ENCODE measurements at regions not wholly inside any gene's neighbourhood (a gene's known extent, or its start where the extent isn't known, plus 50 kb on each side); places are given as distances from the start of the nearest gene placed in this dataset.

DNA sequence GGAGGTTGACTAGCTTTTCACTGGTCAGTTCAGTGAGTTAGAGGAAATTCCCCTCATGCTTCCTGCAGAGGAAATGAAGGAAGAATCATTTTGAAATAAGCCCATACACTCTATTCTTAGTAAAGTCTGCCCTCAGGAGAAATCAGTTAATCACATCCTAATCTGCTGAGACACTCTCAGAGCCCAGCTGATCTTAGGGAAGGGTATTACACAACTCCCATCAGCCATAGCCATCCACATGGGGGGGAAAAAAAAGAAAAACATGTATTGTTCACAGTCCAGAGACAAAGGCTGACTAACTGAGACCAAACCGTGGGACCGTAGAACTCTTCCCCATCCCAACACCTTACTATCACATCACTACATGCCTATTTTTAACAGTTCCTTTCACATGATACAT lies 722.3 kb downstream of the CDH8 start:
- DNase-seq, result no peak

DNA sequence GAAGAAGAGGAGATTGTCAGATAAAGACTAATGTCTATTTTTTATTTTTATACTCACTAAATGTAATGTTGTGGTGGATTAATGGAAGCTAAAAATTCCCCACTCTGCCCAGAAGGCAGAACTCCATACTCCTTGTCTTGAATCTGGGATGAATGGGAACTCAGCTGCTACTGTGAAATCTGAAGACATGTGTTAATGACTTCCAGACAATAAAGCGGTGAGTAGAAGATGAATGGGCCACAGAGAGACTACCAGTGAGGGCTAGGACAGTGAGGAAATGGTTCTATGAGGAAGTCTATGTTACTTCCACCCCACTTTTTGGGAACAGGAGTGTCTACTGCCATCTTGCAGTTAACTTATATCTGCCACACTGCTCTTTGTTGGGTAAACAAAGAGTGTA lies 726.9 kb downstream of the CDH8 start:
- no peak for DNase-seq

- DNase-seq, result no peak
Observed at GRCh38 chr16:61306204-61306603, 730.0 kb downstream of the CDH8 start.

- no peak for DNase-seq
Observed at GRCh38 chr16:61296814-61297213, 739.4 kb downstream of the CDH8 start.

- no peak for DNase-seq
Observed at GRCh38 chr16:61296305-61296704, 739.9 kb downstream of the CDH8 start.

- no peak for DNase-seq
Observed at GRCh38 chr16:61295311-61295710, 740.9 kb downstream of the CDH8 start.

GRCh38 chr16:61289141-61289540 lies 747.1 kb downstream of the CDH8 start:
- no peak for DNase-seq

DNA sequence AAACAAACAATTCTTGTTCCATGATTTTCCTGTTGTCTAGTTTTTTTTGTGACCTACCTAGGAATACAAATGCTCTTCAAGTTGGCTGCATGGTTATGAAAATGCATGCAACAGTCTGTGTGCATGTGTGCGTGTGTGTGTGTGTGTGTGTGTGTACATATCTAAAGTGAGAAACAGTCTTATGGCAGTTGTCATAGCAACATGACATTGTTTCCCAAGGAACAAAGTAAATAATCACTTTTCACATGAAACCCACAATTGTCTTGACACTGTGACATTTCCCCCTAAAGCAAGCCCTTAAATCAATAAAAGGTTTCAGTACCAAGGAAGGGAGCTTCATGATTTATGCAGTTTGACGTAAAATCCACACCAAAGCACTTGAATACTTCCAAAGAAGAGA lies 758.4 kb downstream of the CDH8 start:
- no peak for DNase-seq

DNA sequence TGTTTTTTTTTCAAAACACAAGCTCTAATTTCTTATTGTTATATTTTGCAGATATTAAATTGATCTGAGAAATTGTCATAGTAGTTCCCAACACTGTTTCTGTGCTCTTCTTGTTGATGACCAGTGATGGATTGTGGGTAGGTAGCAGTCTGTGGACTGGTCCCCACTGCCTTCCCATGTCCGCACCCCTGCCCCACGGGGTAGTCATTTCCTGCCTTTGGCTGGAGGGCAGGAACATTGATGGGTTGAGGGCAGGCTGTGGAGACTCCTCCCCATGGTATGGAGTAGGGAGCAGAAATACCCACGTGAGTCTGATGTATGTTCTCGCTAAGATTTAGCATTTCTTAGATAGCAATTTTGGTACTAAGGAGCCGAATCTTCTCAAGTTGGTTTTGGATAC lies 762.0 kb downstream of the CDH8 start:
- DNase-seq, result no peak

DNA sequence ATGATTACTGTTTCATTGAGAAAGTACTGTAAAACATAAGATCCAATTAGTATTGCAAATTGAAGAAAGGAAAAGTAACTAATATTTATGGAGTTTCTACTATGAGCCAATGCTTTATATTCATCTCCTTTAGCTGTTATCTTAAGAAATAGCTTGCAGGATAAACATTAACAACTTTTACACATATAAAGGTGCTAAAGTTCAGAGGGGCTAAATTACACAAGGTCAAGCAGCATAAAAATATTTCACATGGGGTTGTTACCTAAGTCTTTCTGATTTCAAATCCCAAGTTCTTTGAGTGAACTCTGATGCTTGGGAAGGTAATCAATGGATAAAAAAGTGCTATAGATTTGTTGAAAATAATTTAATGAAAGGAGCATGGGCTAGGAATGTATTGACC lies 765.5 kb downstream of the CDH8 start:
- DNase-seq, result no peak

DNA sequence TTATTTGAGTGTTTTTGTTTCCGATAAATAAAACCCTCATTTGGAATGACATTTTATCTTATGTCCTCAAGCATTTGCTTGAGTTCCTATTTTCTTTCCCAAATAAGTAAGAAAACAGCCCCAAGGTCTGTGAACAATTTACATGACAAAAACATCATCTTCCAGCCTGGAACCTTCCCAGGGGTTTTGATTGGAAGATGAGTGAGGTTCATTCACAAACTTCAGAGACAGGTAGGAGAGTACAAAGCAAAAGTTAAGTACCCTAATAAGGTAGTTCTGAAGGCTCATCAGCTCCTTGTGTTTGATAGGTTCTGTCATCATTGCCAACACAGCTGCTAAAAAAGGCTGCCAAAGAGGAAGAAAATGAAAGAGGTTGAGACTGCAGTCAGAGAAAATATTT lies 772.8 kb downstream of the CDH8 start:
- no peak for DNase-seq

DNA sequence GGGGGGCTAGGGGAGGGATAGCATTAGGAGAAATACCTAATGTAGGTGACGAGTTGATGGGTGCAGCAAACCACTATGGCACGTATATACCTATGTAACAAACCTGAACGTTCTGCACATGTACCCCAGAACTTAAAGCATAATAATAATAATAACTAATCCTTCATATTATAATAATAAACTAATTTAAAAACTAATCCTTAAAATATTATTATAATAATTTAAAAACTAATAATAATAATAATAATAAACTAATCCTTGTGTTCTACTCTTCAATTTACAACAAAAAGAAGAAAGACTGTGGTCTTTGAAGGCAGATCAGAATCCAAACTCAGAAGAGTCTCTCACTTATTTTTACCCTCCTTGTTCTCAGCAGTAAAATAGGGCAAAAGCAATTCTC lies 774.9 kb downstream of the CDH8 start:
- DNase-seq, result no peak

DNA sequence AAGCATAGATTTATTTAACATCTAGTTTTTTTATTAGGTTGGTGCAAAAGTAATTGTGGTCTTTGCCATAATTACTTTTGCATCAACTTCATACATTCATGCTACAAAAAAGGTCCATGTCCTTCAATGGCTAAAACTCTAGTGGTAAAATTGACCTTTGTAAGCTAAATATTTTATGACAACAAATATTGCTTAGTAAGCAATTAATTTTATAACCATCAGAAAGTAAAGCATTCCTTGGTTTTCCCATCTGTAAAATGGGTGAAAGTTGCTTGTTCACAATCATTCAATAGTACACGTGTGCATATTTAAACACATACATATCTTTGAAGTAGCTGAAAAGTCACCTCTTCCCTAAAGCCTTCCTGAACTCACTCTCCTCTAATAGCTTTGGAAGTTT lies 789.6 kb downstream of the CDH8 start:
- no peak for DNase-seq

- no peak for DNase-seq
Observed at GRCh38 chr16:61243954-61244353, 792.3 kb downstream of the CDH8 start.

DNA sequence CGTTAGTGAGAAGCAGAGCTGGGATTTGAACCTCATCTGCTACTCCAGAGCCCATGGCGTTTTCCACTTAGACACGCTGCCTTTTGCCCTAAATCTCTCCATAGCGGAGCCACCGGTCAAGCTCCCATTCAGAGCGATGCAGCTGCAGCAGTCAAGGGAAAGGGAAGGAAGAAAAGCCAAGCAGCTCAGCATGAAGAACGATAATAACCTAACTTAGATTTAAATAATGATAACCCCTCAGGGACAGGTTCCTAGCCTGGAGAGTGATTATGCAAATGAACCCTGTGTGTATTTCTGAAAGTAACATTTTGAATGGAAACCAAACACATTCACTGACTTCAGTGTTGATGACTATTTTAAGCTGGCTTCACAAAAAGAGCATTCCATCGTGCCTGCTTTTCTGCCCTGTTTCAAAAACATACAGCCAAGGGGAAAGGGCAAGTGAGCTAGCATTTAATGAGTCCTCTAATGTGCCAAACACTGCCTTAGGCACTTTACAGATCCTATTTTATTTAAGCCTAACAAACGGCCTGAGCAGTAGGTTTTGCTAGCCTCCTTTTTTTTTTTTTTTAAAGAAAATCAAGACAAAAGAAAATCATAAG lies 798.3 kb downstream of the CDH8 start:
- no peak for DNase-seq

- no peak for DNase-seq
Observed at GRCh38 chr16:61233713-61234112, 802.5 kb downstream of the CDH8 start.

GRCh38 chr16:61228371-61228770 lies 807.9 kb downstream of the CDH8 start:
- DNase-seq, result no peak

- DNase-seq, result no peak
Observed at GRCh38 chr16:61215605-61216004, 820.6 kb downstream of the CDH8 start.

GRCh38 chr16:61214780-61215179 lies 821.5 kb downstream of the CDH8 start:
- no peak for DNase-seq

- DNase-seq, result no peak
Observed at GRCh38 chr16:61210076-61210475, 826.2 kb downstream of the CDH8 start.

- no peak for DNase-seq
Observed at GRCh38 chr16:61195006-61195405, 841.2 kb downstream of the CDH8 start.

DNA sequence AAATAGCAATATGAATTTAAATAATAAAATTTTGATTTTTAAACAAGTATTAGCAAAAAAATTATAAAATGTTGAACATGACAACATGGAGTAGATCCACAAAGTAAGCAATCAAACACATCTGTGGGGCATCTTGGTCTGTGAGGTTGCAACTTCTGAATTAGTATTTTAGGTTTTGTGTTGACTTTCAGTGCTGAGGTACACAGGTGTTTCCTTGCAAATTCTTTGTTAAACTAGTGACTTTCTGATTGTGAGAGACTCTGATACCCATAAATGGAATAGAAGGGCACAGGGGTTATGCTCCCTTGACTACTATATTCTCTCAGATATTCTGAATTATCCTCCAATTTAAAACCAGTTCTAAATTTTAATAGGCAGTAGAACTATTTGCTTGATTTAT lies 841.7 kb downstream of the CDH8 start:
- DNase-seq, result no peak

- DNase-seq, result no peak
Observed at GRCh38 chr16:61182391-61182790, 853.8 kb downstream of the CDH8 start.

- no peak for DNase-seq
Observed at GRCh38 chr16:61181982-61182381, 854.3 kb downstream of the CDH8 start.

DNA sequence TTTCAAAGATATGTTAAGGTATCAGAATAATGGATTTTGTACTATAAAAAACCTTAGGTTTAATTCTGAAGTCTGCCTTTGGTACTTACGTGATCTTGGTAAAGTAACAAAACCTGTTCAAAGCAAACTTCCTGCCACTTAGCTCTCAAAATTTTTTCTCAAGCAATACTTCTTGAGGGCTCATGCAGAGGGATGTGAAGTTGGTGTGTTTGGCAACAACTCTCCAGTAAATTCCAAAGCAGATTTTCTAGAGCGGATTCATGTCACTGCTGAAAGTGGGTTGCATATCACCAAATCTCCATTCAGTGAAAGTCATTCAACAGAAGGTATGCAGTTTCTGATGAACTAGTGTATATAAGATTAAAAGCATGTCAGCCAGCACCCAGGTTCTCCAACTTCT lies 856.7 kb downstream of the CDH8 start:
- DNase-seq, result no peak

DNA sequence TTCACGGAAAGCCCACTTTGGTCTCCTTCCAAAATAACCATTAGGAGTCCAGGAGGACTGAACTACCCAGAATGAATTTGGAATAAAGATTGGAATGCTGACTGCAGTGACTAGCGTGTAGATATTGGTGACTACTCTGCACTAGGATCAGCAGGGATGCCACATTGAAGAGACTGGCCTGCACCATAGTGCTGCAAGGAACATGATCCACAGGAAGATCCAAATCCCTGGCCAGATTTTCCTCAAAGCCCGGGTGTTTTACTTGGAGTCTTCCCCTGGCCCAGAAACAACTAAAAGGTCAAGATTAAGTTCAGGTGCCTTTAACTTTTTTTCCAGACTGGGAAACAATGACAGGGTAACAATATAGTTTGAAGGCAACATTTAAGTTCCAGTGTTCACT lies 870.4 kb downstream of the CDH8 start:
- no peak for DNase-seq

All from activated CD4-positive, alpha-beta T cell treated with anti-CD3 and anti-CD28 coated beads for 4 hours (primary cell).